Mammary epithelial cell (primary cell): ENCODE measurements at regions not wholly inside any gene's neighbourhood (a gene's known extent, or its start where the extent isn't known, plus 50 kb on each side); places are given as distances from the start of the nearest gene placed in this dataset.

ENCODE experiments used
- CTCF ChIP-seq, 2 donors: IDR thresholded peaks in 1 of 2; conservative IDR thresholded peaks in 1 of 2; 2 replicates each; pipeline ENCODE4 v1.5.1; 2011 to 2012; ENCODE audit warnings: inconsistent platforms in 2 of 2, low read length in 2 of 2, mild to moderate bottlenecking in 2 of 2, control low read depth in 1 of 2, low read depth in 1 of 2; ENCODE audit not compliant: insufficient read depth in 1 of 2; ENCODE audit errors: extremely low read depth in 1 of 2
- EZH2 ChIP-seq: IDR thresholded peaks from 2 replicates; pipeline ENCODE4 v1.6.1; 2012; ENCODE audit warnings: low read length, inconsistent platforms, borderline replicate concordance

GRCh38 chr14:62585247-62585646 lies 460.0 kb downstream of the KCNH5 start:
- no peak for TF ChIP-seq EZH2
- no peak for TF ChIP-seq CTCF (conservative IDR thresholded peaks at IDR 0.05 in 1 of 2, IDR thresholded peaks at IDR 0.05 in 1 of 2; ENCODE audit: extremely low read depth in 1 of 2, insufficient read depth in 1 of 2, low read depth in 1 of 2, low read length in 2 of 2)
